Breast epithelium (tissue), 3 donors: ENCODE measurements at regions not wholly inside any gene's neighbourhood (a gene's known extent, or its start where the extent isn't known, plus 50 kb on each side); places are given as distances from the start of the nearest gene placed in this dataset.

ENCODE experiments used
- POLR2A ChIP-seq: fragments of 450-650 bp; IDR thresholded peaks from one replicate; pipeline ENCODE4 v1.6.1; 2016; ENCODE audit warnings: antibody characterized with exemption, mild to moderate bottlenecking, moderate library complexity
- TF ChIP-seq, protein P1 (sequence below), 3 donors: fragments of 450-650 bp; IDR thresholded peaks; one replicate each; pipeline ENCODE4 v1.5.1; 2016 to 2017; ENCODE audit warnings: antibody characterized with exemption in 3 of 3, mild to moderate bottlenecking in 3 of 3, moderate library complexity in 3 of 3

DNA sequence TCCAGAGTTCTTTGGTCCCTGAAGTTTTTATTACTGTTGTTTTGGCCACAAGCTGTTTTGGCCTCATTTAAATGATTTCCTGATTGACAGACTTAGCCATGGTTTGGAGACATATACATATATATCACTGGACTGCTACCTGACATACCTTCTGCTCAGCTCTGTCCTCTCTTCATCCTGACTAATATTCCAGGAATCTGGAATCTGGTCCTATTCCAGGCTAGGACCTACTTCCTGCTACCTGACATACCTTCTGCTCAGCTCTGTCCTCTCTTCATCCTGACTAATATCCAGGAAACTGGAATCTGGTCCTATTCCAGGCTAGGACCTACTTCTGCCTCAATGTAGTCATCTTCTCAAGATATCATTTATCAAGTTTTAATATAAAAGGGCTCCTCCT, 724.4 kb upstream of the ROBO1 start:
- TF ChIP-seq, protein P1, sequence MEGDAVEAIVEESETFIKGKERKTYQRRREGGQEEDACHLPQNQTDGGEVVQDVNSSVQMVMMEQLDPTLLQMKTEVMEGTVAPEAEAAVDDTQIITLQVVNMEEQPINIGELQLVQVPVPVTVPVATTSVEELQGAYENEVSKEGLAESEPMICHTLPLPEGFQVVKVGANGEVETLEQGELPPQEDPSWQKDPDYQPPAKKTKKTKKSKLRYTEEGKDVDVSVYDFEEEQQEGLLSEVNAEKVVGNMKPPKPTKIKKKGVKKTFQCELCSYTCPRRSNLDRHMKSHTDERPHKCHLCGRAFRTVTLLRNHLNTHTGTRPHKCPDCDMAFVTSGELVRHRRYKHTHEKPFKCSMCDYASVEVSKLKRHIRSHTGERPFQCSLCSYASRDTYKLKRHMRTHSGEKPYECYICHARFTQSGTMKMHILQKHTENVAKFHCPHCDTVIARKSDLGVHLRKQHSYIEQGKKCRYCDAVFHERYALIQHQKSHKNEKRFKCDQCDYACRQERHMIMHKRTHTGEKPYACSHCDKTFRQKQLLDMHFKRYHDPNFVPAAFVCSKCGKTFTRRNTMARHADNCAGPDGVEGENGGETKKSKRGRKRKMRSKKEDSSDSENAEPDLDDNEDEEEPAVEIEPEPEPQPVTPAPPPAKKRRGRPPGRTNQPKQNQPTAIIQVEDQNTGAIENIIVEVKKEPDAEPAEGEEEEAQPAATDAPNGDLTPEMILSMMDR (IDR thresholded peaks at IDR 0.05): no peak
- no peak for TF ChIP-seq POLR2A
